HL-60 (cell line): ENCODE measurements at regions not wholly inside any gene's neighbourhood (a gene's known extent, or its start where the extent isn't known, plus 50 kb on each side); places are given as distances from the start of the nearest gene placed in this dataset.

ENCODE experiments used
- GABPA ChIP-seq: IDR thresholded peaks from 2 replicates; pipeline ENCODE4 v1.6.1; 2012; ENCODE audit warnings: low read depth
- POLR2AphosphoS5 ChIP-seq: IDR thresholded peaks from 2 replicates; pipeline ENCODE4 v1.6.1; 2012; ENCODE audit warnings: low read depth
- SPI1 ChIP-seq: IDR thresholded peaks from 2 replicates; pipeline ENCODE4 v1.6.1; 2012; ENCODE audit warnings: low read depth, mild to moderate bottlenecking, borderline replicate concordance
- TF ChIP-seq, protein P1 (sequence below): IDR thresholded peaks from one replicate; pipeline ENCODE4 v1.5.1; 2011; ENCODE audit warnings: low read length, control low read depth, inconsistent platforms; ENCODE audit not compliant: insufficient read depth
- TF ChIP-seq, protein P2 (sequence below): IDR thresholded peaks from 2 replicates; pipeline ENCODE4 v1.6.1; 2012; ENCODE audit warnings: low read depth; ENCODE audit not compliant: insufficient replicate concordance

DNA sequence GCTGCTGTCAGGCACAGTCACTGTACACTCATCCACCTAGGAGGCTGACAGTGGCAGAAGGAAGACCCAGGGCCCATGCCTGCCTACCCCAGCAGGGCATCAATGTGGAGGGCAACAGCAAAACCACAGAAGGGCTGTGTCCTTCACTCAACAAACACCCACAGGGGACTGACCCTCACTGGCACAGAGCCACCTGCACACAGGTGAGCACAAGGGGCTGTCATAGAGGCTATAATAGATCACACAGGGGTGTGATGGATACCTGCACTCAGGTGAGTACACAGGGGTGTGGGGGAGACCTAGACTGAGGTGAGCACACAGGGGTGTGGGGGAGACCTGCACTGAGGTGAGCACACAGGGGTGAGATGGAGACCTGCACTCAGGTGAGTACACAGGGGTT, 132.8 kb upstream of the TCERG1L start:
- TF ChIP-seq POLR2AphosphoS5 (no peak), GABPA (no peak), SPI1 (no peak)
- TF ChIP-seq, protein P1, sequence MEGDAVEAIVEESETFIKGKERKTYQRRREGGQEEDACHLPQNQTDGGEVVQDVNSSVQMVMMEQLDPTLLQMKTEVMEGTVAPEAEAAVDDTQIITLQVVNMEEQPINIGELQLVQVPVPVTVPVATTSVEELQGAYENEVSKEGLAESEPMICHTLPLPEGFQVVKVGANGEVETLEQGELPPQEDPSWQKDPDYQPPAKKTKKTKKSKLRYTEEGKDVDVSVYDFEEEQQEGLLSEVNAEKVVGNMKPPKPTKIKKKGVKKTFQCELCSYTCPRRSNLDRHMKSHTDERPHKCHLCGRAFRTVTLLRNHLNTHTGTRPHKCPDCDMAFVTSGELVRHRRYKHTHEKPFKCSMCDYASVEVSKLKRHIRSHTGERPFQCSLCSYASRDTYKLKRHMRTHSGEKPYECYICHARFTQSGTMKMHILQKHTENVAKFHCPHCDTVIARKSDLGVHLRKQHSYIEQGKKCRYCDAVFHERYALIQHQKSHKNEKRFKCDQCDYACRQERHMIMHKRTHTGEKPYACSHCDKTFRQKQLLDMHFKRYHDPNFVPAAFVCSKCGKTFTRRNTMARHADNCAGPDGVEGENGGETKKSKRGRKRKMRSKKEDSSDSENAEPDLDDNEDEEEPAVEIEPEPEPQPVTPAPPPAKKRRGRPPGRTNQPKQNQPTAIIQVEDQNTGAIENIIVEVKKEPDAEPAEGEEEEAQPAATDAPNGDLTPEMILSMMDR, result no peak
- TF ChIP-seq, protein P2, sequence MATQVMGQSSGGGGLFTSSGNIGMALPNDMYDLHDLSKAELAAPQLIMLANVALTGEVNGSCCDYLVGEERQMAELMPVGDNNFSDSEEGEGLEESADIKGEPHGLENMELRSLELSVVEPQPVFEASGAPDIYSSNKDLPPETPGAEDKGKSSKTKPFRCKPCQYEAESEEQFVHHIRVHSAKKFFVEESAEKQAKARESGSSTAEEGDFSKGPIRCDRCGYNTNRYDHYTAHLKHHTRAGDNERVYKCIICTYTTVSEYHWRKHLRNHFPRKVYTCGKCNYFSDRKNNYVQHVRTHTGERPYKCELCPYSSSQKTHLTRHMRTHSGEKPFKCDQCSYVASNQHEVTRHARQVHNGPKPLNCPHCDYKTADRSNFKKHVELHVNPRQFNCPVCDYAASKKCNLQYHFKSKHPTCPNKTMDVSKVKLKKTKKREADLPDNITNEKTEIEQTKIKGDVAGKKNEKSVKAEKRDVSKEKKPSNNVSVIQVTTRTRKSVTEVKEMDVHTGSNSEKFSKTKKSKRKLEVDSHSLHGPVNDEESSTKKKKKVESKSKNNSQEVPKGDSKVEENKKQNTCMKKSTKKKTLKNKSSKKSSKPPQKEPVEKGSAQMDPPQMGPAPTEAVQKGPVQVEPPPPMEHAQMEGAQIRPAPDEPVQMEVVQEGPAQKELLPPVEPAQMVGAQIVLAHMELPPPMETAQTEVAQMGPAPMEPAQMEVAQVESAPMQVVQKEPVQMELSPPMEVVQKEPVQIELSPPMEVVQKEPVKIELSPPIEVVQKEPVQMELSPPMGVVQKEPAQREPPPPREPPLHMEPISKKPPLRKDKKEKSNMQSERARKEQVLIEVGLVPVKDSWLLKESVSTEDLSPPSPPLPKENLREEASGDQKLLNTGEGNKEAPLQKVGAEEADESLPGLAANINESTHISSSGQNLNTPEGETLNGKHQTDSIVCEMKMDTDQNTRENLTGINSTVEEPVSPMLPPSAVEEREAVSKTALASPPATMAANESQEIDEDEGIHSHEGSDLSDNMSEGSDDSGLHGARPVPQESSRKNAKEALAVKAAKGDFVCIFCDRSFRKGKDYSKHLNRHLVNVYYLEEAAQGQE, result no peak
